Activated B cell treated with CpG ODN at 0.5 μM for 24 hours (primary cell): ENCODE measurements at regions not wholly inside any gene's neighbourhood (a gene's known extent, or its start where the extent isn't known, plus 50 kb on each side); places are given as distances from the start of the nearest gene placed in this dataset.

Experiments used
- ATAC-seq: fragments of 200-7000 bp; cut with Tn5 transposase; one replicate; pipeline ENCODE4 v1.10.0; 2021; ENCODE audit warnings: low read depth, mild to moderate bottlenecking, moderate library complexity
- CTCF ChIA-PET: fragments of 350-600 bp; sonication (Branson Sonifier 250); formaldehyde crosslinking; loops from one replicate; lab custom pipeline; 2021; ENCODE audit warnings: antibody characterized with exemption; lab: Charles Lee
- POLR2A ChIA-PET: fragments of 350-600 bp; sonication (Branson Sonifier 250); formaldehyde crosslinking; loops from one replicate; lab custom pipeline; 2021; ENCODE audit warnings: antibody characterized with exemption; lab: Charles Lee
- DNase-seq: peaks from one replicate; pipeline ENCODE4 v3.0.0; 2022
- H3K27ac Mint-ChIP-seq: one replicate; pipeline ENCODE4 v1.8.0; 2020; ENCODE audit warnings: mixed read lengths
- H3K27me3 Mint-ChIP-seq: one replicate; pipeline ENCODE4 v1.8.0; 2021; ENCODE audit warnings: mixed read lengths
- H3K36me3 Mint-ChIP-seq: one replicate; pipeline ENCODE4 v1.8.0; 2021; ENCODE audit warnings: low read depth, mixed read lengths
- H3K4me1 Mint-ChIP-seq: one replicate; pipeline ENCODE4 v1.8.0; 2021; ENCODE audit warnings: mixed read lengths
- H3K4me3 Mint-ChIP-seq: one replicate; pipeline ENCODE4 v1.8.0; 2020; ENCODE audit warnings: mild to moderate bottlenecking, mixed read lengths
- H3K9me3 Mint-ChIP-seq: one replicate; pipeline ENCODE4 v1.8.0; 2020; ENCODE audit warnings: mixed read lengths
- intact Hi-C: fragments of 100-400 bp; cut with micrococcal nuclease; formaldehyde crosslinking; loops from one replicate; pipeline ENCODE4 v1.15.1; 2024
- TF ChIP-seq, protein P1 (sequence below): fragments of 200-600 bp; IDR thresholded peaks from one replicate; pipeline ENCODE4 v1.8.0; 2022; ENCODE audit warnings: antibody characterized with exemption, mild to moderate bottlenecking

DNA sequence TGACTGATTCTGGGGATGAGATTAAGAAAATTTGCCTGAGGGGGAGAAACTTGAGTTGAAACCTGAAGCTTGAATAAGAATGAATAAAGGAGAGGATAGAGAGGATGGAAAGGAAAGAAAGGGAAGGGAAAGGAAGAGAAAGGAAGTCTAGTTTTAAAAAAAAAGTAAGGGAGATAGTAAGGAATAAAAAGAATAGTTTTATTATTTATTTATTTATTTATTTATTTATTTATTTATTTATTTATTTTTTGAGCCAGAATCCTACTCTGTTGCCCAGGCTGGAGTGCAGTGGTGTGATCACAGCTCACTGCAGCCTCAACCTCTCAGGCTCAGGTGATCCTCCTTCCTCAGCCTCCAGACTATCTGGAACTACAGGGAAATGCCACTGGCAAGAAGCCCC is 62.0 kb upstream of the NAF1 start:
- no peaks in the 10 kb centered on the region for H3K27me3 Mint-ChIP-seq
- ATAC-seq (no peak), DNase-seq (no peak)
- peaks cover 18% of the 10 kb centered on the region for H3K9me3 Mint-ChIP-seq
- intact Hi-C loops: loop anchor here (1.0 kb wide), 1 partner anchor 11 kb away; no protein-coding TSS in a partner anchor
- no peak overlapping the region for H3K27ac Mint-ChIP-seq
- no peaks in the 10 kb centered on the region for H3K36me3 Mint-ChIP-seq
- ChIA-PET POLR2A (no interaction called here), CTCF (no interaction called here)
- TF ChIP-seq, protein P1, sequence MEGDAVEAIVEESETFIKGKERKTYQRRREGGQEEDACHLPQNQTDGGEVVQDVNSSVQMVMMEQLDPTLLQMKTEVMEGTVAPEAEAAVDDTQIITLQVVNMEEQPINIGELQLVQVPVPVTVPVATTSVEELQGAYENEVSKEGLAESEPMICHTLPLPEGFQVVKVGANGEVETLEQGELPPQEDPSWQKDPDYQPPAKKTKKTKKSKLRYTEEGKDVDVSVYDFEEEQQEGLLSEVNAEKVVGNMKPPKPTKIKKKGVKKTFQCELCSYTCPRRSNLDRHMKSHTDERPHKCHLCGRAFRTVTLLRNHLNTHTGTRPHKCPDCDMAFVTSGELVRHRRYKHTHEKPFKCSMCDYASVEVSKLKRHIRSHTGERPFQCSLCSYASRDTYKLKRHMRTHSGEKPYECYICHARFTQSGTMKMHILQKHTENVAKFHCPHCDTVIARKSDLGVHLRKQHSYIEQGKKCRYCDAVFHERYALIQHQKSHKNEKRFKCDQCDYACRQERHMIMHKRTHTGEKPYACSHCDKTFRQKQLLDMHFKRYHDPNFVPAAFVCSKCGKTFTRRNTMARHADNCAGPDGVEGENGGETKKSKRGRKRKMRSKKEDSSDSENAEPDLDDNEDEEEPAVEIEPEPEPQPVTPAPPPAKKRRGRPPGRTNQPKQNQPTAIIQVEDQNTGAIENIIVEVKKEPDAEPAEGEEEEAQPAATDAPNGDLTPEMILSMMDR: no peak
- no peak overlapping the region for H3K4me3 Mint-ChIP-seq
- H3K4me1 Mint-ChIP-seq: no peaks in the 10 kb centered on the region

DNA sequence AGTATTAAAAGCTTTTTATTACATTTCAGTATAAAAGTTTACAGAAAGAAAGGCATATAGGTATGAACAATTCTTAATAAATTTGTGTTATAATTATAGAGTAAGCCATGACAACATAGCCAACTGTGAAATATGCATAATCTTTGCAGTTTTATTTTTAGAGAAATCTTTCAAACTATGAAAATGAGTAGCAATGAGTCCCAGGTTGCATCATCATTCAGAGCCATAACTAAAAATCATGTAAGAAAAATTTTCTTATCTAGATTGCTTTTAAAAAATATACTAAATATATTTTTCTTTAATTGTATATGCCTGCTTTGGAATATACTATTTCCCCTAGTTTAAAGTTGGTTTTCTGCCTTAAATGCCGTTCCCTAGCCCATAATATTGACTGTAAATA is 54.8 kb upstream of the NAF1 start:
- TF ChIP-seq, protein P1: no peak
- ChIA-PET POLR2A (no interaction called here), CTCF (no interaction called here)
- Mint-ChIP-seq H3K36me3 (no peaks in the 10 kb centered on the region), H3K27ac (no peak overlapping the region), H3K9me3 (no peaks in the 10 kb centered on the region), H3K4me1 (no peaks in the 10 kb centered on the region), H3K4me3 (no peak overlapping the region), H3K27me3 (no peaks in the 10 kb centered on the region)
- no peak for ATAC-seq
- intact Hi-C loops: no loop called here
- DNase-seq: no peak

DNA sequence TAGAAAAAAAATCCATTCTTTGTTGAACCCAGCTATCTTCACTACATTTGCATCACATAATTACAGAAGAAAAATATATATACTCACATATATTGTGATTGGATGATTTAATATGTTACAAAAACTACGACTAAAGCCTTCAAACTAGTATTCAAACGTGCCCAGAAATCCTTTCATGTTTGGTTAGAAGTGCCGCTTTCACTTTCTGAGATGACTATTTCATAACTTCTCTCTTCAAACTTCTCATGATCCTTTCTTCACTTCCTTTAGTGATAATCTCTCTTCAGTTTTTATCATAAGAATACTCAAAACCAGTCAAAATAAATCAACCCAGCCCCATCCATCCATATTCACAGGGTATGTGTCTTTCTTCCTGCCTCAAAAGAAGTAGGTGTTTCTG is 50.8 kb upstream of the NAF1 start:
- ATAC-seq (no peak), DNase-seq (no peak)
- intact Hi-C loops: no loop called here
- Mint-ChIP-seq H3K27ac (no peak overlapping the region), H3K4me3 (no peak overlapping the region), H3K9me3 (no peaks in the 10 kb centered on the region), H3K27me3 (peaks cover 1% of the 10 kb centered on the region), H3K36me3 (no peaks in the 10 kb centered on the region), H3K4me1 (no peaks in the 10 kb centered on the region)
- CTCF ChIA-PET: no interaction called here
- TF ChIP-seq, protein P1: no peak
- POLR2A ChIA-PET: no interaction called here
